Panc1 (cell line): ENCODE measurements at regions not wholly inside any gene's neighbourhood (a gene's known extent, or its start where the extent isn't known, plus 50 kb on each side); places are given as distances from the start of the nearest gene placed in this dataset.

Source experiments
- CTCF ChIP-seq: fragments of 450-650 bp; IDR thresholded peaks from 2 replicates; pipeline ENCODE4 v1.5.1; 2017; ENCODE audit warnings: mild to moderate bottlenecking
- POLR2AphosphoS5 ChIP-seq: IDR thresholded peaks from 2 replicates; pipeline ENCODE4 v1.6.1; 2012; ENCODE audit warnings: mild to moderate bottlenecking, low read depth, low read length, moderate library complexity
- TCF7L2 ChIP-seq: IDR thresholded peaks from 2 replicates; pipeline ENCODE4 v1.6.1; 2011; ENCODE audit warnings: mild to moderate bottlenecking, low read depth, low read length, inconsistent platforms
- TF ChIP-seq, protein P1 (sequence below), 2 experiments: IDR thresholded peaks; 2 replicates each; pipeline ENCODE4 v1.6.1; 2011 to 2012; ENCODE audit warnings: low read depth in 2 of 2, control low read depth in 1 of 2, low read length in 1 of 2, mild to moderate bottlenecking in 1 of 2, moderate library complexity in 1 of 2; ENCODE audit not compliant: insufficient read depth in 1 of 2

DNA sequence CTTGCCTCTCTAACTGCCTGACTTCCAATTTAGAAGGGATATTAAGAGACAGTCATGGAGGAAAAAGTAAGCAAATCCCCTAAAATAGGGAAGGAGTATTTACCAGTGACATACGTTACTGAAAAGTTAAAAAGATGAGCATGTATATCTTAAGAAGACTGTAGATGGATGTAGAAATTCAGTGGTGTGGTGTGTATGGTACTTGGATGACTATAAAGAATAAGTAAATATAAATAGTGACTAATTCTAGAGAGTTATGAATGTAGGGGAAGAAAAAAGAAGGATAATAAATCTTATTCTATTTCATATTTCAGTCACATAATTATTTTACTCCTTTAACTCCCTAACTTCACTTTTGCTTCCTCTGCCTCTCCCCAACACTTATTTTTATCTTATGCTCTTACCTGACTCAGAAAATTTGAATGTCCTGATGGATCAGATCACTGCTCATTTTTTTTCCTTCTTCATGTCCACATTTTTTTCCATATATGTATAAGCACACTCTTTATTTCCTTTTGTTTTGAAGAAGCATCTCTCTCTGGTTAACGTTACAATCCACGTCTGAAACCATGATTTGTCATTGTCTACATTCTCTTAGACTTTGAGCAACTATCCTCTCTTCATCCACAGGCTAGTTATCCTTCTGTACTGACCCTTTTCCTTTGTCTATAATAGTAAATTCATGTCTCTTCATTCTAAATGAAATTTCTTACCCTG lies 422.7 kb upstream of the SYT1 start:
- no peak for TF ChIP-seq CTCF
- TF ChIP-seq, protein P1, sequence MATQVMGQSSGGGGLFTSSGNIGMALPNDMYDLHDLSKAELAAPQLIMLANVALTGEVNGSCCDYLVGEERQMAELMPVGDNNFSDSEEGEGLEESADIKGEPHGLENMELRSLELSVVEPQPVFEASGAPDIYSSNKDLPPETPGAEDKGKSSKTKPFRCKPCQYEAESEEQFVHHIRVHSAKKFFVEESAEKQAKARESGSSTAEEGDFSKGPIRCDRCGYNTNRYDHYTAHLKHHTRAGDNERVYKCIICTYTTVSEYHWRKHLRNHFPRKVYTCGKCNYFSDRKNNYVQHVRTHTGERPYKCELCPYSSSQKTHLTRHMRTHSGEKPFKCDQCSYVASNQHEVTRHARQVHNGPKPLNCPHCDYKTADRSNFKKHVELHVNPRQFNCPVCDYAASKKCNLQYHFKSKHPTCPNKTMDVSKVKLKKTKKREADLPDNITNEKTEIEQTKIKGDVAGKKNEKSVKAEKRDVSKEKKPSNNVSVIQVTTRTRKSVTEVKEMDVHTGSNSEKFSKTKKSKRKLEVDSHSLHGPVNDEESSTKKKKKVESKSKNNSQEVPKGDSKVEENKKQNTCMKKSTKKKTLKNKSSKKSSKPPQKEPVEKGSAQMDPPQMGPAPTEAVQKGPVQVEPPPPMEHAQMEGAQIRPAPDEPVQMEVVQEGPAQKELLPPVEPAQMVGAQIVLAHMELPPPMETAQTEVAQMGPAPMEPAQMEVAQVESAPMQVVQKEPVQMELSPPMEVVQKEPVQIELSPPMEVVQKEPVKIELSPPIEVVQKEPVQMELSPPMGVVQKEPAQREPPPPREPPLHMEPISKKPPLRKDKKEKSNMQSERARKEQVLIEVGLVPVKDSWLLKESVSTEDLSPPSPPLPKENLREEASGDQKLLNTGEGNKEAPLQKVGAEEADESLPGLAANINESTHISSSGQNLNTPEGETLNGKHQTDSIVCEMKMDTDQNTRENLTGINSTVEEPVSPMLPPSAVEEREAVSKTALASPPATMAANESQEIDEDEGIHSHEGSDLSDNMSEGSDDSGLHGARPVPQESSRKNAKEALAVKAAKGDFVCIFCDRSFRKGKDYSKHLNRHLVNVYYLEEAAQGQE (IDR thresholded peaks at IDR 0.05; ENCODE audit: insufficient read depth in 1 of 2, low read depth in 2 of 2, low read length in 1 of 2): no peak
- no peak for TF ChIP-seq POLR2AphosphoS5
- TF ChIP-seq TCF7L2: no peak
